ENCODE measurements at regions not wholly inside any gene's neighbourhood (a gene's known extent, or its start where the extent isn't known, plus 50 kb on each side); places are given as distances from the start of the nearest gene placed in this dataset.

GRCh38 chr4:167469436-167469835 is 235.1 kb upstream of the SPOCK3 start:
- H3K27ac ChIP-seq (ENCODE audit: low read depth, low read length, poor library complexity, severe bottlenecking) = no peak overlapping the region
- no peaks in the 10 kb centered on the region for H3F3A ChIP-seq (ENCODE audit: insufficient read depth, low read length)
- no peaks in the 10 kb centered on the region for H3K36me3 ChIP-seq (ENCODE audit: insufficient read depth, low read length)
- no peak overlapping the region for H3K4me2 ChIP-seq (ENCODE audit: low read length)
- no peak overlapping the region for H3K4me3 ChIP-seq (ENCODE audit: low read depth, low read length, poor library complexity, severe bottlenecking)
- no peak overlapping the region for H3K9ac ChIP-seq (ENCODE audit: low read length)
- H3K4me1 ChIP-seq (ENCODE audit: insufficient read depth, low read length, severe bottlenecking) = no peaks in the 10 kb centered on the region
- H3K9me3 ChIP-seq (ENCODE audit: low read length) = no peaks in the 10 kb centered on the region
- H3K79me2 ChIP-seq (ENCODE audit: insufficient read depth, low read length) = no peaks in the 10 kb centered on the region
- H3K27me3 ChIP-seq (ENCODE audit: insufficient read depth, low read length) = no peaks in the 10 kb centered on the region
- no peak overlapping the region for H2AFZ ChIP-seq (ENCODE audit: low read length)
- H3K9me2 ChIP-seq (ENCODE audit: low read depth, low read length) = no peaks in the 10 kb centered on the region
- no peaks in the 10 kb centered on the region for H4K20me1 ChIP-seq (ENCODE audit: insufficient read depth, low read length)
- no peak for TF ChIP-seq CTCF (IDR thresholded peaks at IDR 0.05; ENCODE audit: low read length)
- no peak for TF ChIP-seq EZH2 (IDR thresholded peaks at IDR 0.05; ENCODE audit: borderline replicate concordance, low read length)

- no peak overlapping the region for H3K9ac ChIP-seq (ENCODE audit: low read length)
These were observed 241.7 kb upstream of the SPOCK3 start for GRCh38 chr4:167475951-167476350.

GRCh38 chr4:167492007-167492406 is 257.7 kb upstream of the SPOCK3 start:
- H3K4me2 ChIP-seq (ENCODE audit: low read length) = no peak overlapping the region
- no peak overlapping the region for H3K4me3 ChIP-seq (ENCODE audit: low read depth, low read length, poor library complexity, severe bottlenecking)
- no peak overlapping the region for H3K27ac ChIP-seq (ENCODE audit: low read depth, low read length, poor library complexity, severe bottlenecking)
- no peaks in the 10 kb centered on the region for H3K79me2 ChIP-seq (ENCODE audit: insufficient read depth, low read length)
- H3K9ac ChIP-seq (ENCODE audit: low read length) = no peak overlapping the region
- H2AFZ ChIP-seq (ENCODE audit: low read length) = no peak overlapping the region
- no peaks in the 10 kb centered on the region for H3K36me3 ChIP-seq (ENCODE audit: insufficient read depth, low read length)
- no peaks in the 10 kb centered on the region for H3K9me3 ChIP-seq (ENCODE audit: low read length)
- H4K20me1 ChIP-seq (ENCODE audit: insufficient read depth, low read length) = no peaks in the 10 kb centered on the region
- no peaks in the 10 kb centered on the region for H3K27me3 ChIP-seq (ENCODE audit: insufficient read depth, low read length)
- TF ChIP-seq EZH2 (IDR thresholded peaks at IDR 0.05; ENCODE audit: borderline replicate concordance, low read length) (no peak), CTCF (IDR thresholded peaks at IDR 0.05; ENCODE audit: low read length) (no peak)
- no peaks in the 10 kb centered on the region for H3F3A ChIP-seq (ENCODE audit: insufficient read depth, low read length)
- H3K4me1 ChIP-seq (ENCODE audit: insufficient read depth, low read length, severe bottlenecking) = no peaks in the 10 kb centered on the region
- no peaks in the 10 kb centered on the region for H3K9me2 ChIP-seq (ENCODE audit: low read depth, low read length)

More at GRCh38 chr4:167475951-167476350, 241.7 kb upstream of the SPOCK3 start:
- no peaks in the 10 kb centered on the region for H4K20me1 ChIP-seq (ENCODE audit: insufficient read depth, low read length)
- H3K27me3 ChIP-seq (ENCODE audit: insufficient read depth, low read length) = no peaks in the 10 kb centered on the region
- H3K4me2 ChIP-seq (ENCODE audit: low read length) = no peak overlapping the region
- H3K9me3 ChIP-seq (ENCODE audit: low read length) = no peaks in the 10 kb centered on the region
- no peak overlapping the region for H3K4me3 ChIP-seq (ENCODE audit: low read depth, low read length, poor library complexity, severe bottlenecking)
- no peak for TF ChIP-seq EZH2 (IDR thresholded peaks at IDR 0.05; ENCODE audit: borderline replicate concordance, low read length)
- TF ChIP-seq CTCF (IDR thresholded peaks at IDR 0.05; ENCODE audit: low read length) = no peak
- H3K79me2 ChIP-seq (ENCODE audit: insufficient read depth, low read length) = no peaks in the 10 kb centered on the region
- H3F3A ChIP-seq (ENCODE audit: insufficient read depth, low read length) = no peaks in the 10 kb centered on the region
- H3K9me2 ChIP-seq (ENCODE audit: low read depth, low read length) = no peaks in the 10 kb centered on the region
- no peak overlapping the region for H2AFZ ChIP-seq (ENCODE audit: low read length)
- H3K36me3 ChIP-seq (ENCODE audit: insufficient read depth, low read length) = no peaks in the 10 kb centered on the region
- no peaks in the 10 kb centered on the region for H3K4me1 ChIP-seq (ENCODE audit: insufficient read depth, low read length, severe bottlenecking)
- no peak overlapping the region for H3K27ac ChIP-seq (ENCODE audit: low read depth, low read length, poor library complexity, severe bottlenecking)
